ENCODE measurements at regions not wholly inside any gene's neighbourhood (a gene's known extent, or its start where the extent isn't known, plus 50 kb on each side); places are given as distances from the start of the nearest gene placed in this dataset.
"Not testable (repeated sequence)": the region's sequence is repeated elsewhere in the genome, so short reads cannot be mapped to it uniquely, and the experiment has no call there.

DNA sequence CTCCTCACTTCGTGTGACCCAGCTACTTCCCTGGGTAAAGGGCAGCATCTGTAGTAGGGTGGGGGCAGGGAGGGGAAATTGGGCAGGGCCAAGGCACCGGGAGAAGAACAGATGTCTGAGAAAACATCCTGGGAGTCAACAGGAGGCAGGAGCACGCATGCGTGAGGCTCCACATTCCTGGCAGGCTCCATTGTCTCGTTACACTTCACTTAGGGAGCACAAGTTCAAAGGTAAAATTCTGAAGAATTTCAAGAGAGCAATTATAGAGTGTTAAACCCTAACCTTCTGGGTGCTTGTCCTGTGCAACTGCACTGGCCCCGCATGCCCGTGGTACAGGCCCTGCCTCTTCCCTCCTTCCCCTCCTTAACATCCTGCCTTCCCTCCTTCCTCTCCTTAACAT, 79.6 kb upstream of the POMP start:
- peaks cover 66% of the 10 kb centered on the region for H3K4me1 Mint-ChIP-seq
- no peak overlapping the region for H3K4me3 Mint-ChIP-seq
- peak; percentile 14 for DNase-seq
- no peak for TF ChIP-seq CTCF (IDR thresholded peaks at IDR 0.05)
- H3K27ac Mint-ChIP-seq, result no peak overlapping the region
- H3K36me3 Mint-ChIP-seq (ENCODE audit: low read depth), result no peaks in the 10 kb centered on the region
- H3K27me3 Mint-ChIP-seq (ENCODE audit: low read depth, poor library complexity), result peaks cover 21% of the 10 kb centered on the region
- H3K9me3 Mint-ChIP-seq, result no peaks in the 10 kb centered on the region

GRCh38 chr13:28576067-28576466, 81.1 kb upstream of the FLT1 start:
- peaks cover 36% of the 10 kb centered on the region for H3K4me1 Mint-ChIP-seq
- no peak overlapping the region for H3K27ac Mint-ChIP-seq
- H3K4me3 Mint-ChIP-seq, result no peak overlapping the region
- no peaks in the 10 kb centered on the region for H3K36me3 Mint-ChIP-seq (ENCODE audit: low read depth)
- TF ChIP-seq CTCF (IDR thresholded peaks at IDR 0.05), result no peak
- H3K9me3 Mint-ChIP-seq, result no peaks in the 10 kb centered on the region
- H3K27me3 Mint-ChIP-seq (ENCODE audit: low read depth, poor library complexity), result peaks cover 21% of the 10 kb centered on the region
- no peak for DNase-seq

DNA sequence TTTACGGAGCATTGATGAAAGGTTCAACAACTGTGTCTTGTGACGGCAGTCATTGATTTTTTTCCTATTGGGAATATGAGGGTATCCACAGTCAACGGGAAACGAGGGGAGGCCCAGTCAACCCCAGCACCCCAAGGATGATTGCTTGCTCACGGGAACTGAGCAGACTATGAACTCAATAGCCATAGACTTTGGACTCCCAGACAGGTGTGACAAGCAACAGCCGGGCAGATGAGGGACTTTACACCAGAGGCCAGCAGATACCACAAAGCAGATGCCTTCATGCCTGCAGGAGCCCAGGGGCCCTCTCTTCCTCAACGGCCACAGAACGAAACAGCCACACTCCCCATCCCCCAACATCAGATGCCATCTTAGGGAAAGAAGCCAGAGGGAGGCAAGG, 80.3 kb upstream of the FLT1 start:
- Mint-ChIP-seq H3K4me3 (no peak overlapping the region), H3K36me3 (ENCODE audit: low read depth) (no peaks in the 10 kb centered on the region), H3K27me3 (ENCODE audit: low read depth, poor library complexity) (peaks cover 21% of the 10 kb centered on the region), H3K4me1 (peaks cover 36% of the 10 kb centered on the region), H3K9me3 (no peaks in the 10 kb centered on the region), H3K27ac (no peak overlapping the region)
- DNase-seq, result no peak
- TF ChIP-seq CTCF (IDR thresholded peaks at IDR 0.05), result no peak

- no peak overlapping the region for H3K4me3 Mint-ChIP-seq
Observed at GRCh38 chr13:28574617-28575142, 79.8 kb upstream of the FLT1 start.

DNA sequence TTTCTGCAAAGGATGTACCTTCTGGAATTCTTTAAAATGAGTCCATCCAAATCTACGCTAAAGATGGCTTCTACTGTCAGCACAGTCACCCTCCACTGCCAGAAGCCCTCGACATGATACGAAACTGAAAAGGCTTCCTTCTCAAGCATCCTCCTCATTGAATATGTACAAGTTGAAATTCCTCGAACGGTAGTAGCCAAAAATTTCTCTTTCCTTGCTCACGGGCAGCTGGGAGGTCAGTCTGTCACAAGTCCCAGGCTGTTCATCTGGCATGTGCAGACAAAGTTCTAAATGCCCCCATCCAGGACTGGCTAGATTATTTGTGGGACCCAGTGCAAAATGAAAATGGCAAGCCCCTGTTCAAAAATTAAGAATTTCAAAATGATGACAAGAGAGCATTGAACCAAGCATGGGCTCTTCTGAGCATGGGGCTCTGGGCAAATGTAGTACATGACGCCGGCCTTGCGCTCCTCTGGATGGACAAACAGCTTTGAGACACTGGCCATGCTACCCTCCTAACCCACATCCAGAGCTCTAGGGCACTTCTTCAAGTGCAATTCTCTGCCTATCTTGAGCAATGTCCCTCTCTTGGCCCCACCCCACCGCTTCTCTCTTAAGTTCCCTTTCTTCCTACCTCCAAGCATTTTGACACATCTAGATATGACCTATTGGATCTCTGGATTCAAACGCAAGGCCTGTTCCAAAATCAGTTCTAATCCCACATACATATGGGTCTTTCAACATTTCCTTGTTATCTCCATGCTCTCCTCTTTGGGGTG, 78.9 kb upstream of the FLT1 start:
- no peak for TF ChIP-seq CTCF (IDR thresholded peaks at IDR 0.05)
- no peaks in the 10 kb centered on the region for H3K9me3 Mint-ChIP-seq
- H3K4me3 Mint-ChIP-seq, result no peak overlapping the region
- H3K27me3 Mint-ChIP-seq (ENCODE audit: low read depth, poor library complexity), result peaks cover 23% of the 10 kb centered on the region
- no peak for DNase-seq
- H3K27ac Mint-ChIP-seq, result peak overlapping the region; percentile 34
- peaks cover 23% of the 10 kb centered on the region for H3K4me1 Mint-ChIP-seq
- H3K36me3 Mint-ChIP-seq (ENCODE audit: low read depth), result no peaks in the 10 kb centered on the region

More at GRCh38 chr13:28574617-28575142, 79.8 kb upstream of the FLT1 start:
- Mint-ChIP-seq H3K9me3 (no peaks in the 10 kb centered on the region), H3K27me3 (ENCODE audit: low read depth, poor library complexity) (peaks cover 19% of the 10 kb centered on the region), H3K27ac (peak overlapping the region; percentile 49), H3K4me1 (peaks cover 32% of the 10 kb centered on the region), H3K36me3 (ENCODE audit: low read depth) (no peaks in the 10 kb centered on the region)
- no peak for DNase-seq
- no peak for TF ChIP-seq CTCF (IDR thresholded peaks at IDR 0.05)

DNA sequence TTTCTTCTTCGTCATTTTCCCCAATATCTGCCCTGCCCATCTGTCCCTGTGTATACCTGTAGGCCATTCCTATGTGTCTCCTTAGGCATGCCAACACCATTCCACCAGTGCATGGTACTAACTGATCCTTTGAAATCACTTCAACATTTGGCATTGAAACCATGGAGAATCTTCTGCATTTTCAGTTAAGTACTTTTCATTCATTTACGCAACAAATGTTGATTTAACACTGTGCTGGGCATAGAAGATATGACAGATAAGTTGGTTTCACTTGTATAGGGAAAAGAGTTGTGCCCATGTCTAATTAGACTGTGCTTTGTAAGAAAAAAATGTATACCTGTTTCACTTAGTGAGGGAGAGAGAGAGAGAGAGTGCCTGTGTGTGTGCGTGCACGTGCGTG, 77.9 kb upstream of the FLT1 start:
- no peak overlapping the region for H3K4me3 Mint-ChIP-seq

DNA sequence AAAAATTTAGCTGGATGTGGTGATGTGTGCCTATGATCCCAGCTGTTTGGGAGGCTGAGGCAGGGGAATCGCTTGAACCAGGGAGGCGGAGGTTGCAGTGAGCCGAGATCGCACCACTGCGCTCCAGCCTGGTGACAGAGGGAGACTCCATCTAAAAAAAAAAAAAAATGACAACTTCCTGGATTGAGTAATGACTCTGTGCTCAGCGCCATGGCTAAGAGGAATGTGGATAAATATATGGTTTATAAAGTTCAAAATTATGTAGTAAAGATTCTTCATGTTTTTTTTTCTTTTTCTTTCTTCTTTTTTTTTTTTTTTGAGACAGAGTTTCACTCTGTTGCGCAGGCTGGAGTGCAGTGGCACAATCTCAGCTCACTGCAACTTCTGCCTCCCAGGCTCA, 75.4 kb upstream of the FLT1 start:
- H3K4me1 Mint-ChIP-seq; DNase-seq; H3K4me3 Mint-ChIP-seq; H3K27ac Mint-ChIP-seq; H3K27me3 Mint-ChIP-seq (ENCODE audit: low read depth, poor library complexity); H3K36me3 Mint-ChIP-seq (ENCODE audit: low read depth); H3K9me3 Mint-ChIP-seq: not testable (repeated sequence)

More for the DNA sequence above, 77.9 kb upstream of the FLT1 start:
- no peaks in the 10 kb centered on the region for H3K9me3 Mint-ChIP-seq
- no peak for TF ChIP-seq CTCF (IDR thresholded peaks at IDR 0.05)
- H3K27me3 Mint-ChIP-seq (ENCODE audit: low read depth, poor library complexity), result peaks cover 21% of the 10 kb centered on the region
- no peaks in the 10 kb centered on the region for H3K36me3 Mint-ChIP-seq (ENCODE audit: low read depth)
- no peak overlapping the region for H3K27ac Mint-ChIP-seq
- DNase-seq, result no peak
- H3K4me1 Mint-ChIP-seq, result peaks cover 17% of the 10 kb centered on the region
